ENCODE measurements at regions not wholly inside any gene's neighbourhood (a gene's known extent, or its start where the extent isn't known, plus 50 kb on each side); places are given as distances from the start of the nearest gene placed in this dataset.

GRCh38 chr6:48994811-48995210 is 468.2 kb downstream of the MMUT start:
- intact Hi-C loops (cut with micrococcal nuclease), result no loop called here
- Histone ChIP-seq H3K4me2 (ENCODE audit: low read length) (no peak overlapping the region), H3K36me3 (ENCODE audit: low read depth, low read length) (no peaks in the 10 kb centered on the region), H3K27ac (ENCODE audit: low read length) (no peak overlapping the region), H4K20me1 (ENCODE audit: low read length) (no peaks in the 10 kb centered on the region), H3K27me3 (ENCODE audit: low read length) (no peaks in the 10 kb centered on the region), H3K4me1 (ENCODE audit: insufficient read depth, low read length) (no peaks in the 10 kb centered on the region), H3K9ac (ENCODE audit: low read length) (no peak overlapping the region), H3F3A (ENCODE audit: low read length, unreplicated experiment) (no peaks in the 10 kb centered on the region), H3K9me2 (replicated peaks; ENCODE audit: low read length) (no peaks in the 10 kb centered on the region), H2AFZ (ENCODE audit: low read length) (no peak overlapping the region), H3K9me3 (ENCODE audit: low read length) (no peaks in the 10 kb centered on the region), H3K4me3 (ENCODE audit: low read length) (no peak overlapping the region), H3K79me2 (ENCODE audit: low read length) (no peaks in the 10 kb centered on the region)
- CTCF ChIA-PET, result no interaction called here
- POLR2A ChIA-PET (ENCODE audit: unreplicated experiment), result no interaction called here
- peak; percentile 5 for DNase-seq
- no peak for ATAC-seq
- peak; percentile 34; the same call in 1 of the 2 replicates for TF ChIP-seq CTCF (conservative IDR thresholded peaks at IDR 0.05; ENCODE audit: low read depth, low read length)
- TF ChIP-seq EZH2phosphoT487 (IDR thresholded peaks at IDR 0.05; ENCODE audit: borderline replicate concordance, low read length), result no peak
- BruUV-seq (replicated peaks), result no TSS peak

GRCh38 chr6:48990739-48991138 is 472.3 kb downstream of the MMUT start:
- Histone ChIP-seq H3K27me3 (ENCODE audit: low read length) (no peaks in the 10 kb centered on the region), H3K4me2 (ENCODE audit: low read length) (no peak overlapping the region), H3K27ac (ENCODE audit: low read length) (no peak overlapping the region), H3K36me3 (ENCODE audit: low read depth, low read length) (no peaks in the 10 kb centered on the region; the same call in 1 of the 2 replicates), H3F3A (ENCODE audit: low read length, unreplicated experiment) (no peaks in the 10 kb centered on the region), H3K79me2 (ENCODE audit: low read length) (no peaks in the 10 kb centered on the region), H2AFZ (ENCODE audit: low read length) (no peak overlapping the region), H3K4me1 (ENCODE audit: insufficient read depth, low read length) (no peaks in the 10 kb centered on the region), H3K9ac (ENCODE audit: low read length) (no peak overlapping the region), H3K4me3 (ENCODE audit: low read length) (no peak overlapping the region), H4K20me1 (ENCODE audit: low read length) (no peaks in the 10 kb centered on the region), H3K9me3 (ENCODE audit: low read length) (no peaks in the 10 kb centered on the region; the same call in 1 of the 2 replicates), H3K9me2 (replicated peaks; ENCODE audit: low read length) (no peaks in the 10 kb centered on the region)
- no peak for TF ChIP-seq CTCF (conservative IDR thresholded peaks at IDR 0.05; ENCODE audit: low read depth, low read length)
- BruUV-seq (replicated peaks), result no TSS peak
- CTCF ChIA-PET, result no interaction called here
- DNase-seq (no peak), ATAC-seq (no peak)
- POLR2A ChIA-PET (ENCODE audit: unreplicated experiment), result no interaction called here
- intact Hi-C loops (cut with micrococcal nuclease), result no loop called here

- H3F3A ChIP-seq (ENCODE audit: low read length, unreplicated experiment), result no peaks in the 10 kb centered on the region
- DNase-seq (no peak), ATAC-seq (no peak)
- no TSS peak for BruUV-seq (replicated peaks)
- H4K20me1 ChIP-seq (ENCODE audit: low read length), result no peaks in the 10 kb centered on the region
- no peaks in the 10 kb centered on the region; the same call in 1 of the 2 replicates for H3K9me3 ChIP-seq (ENCODE audit: low read length)
- H3K4me3 ChIP-seq (ENCODE audit: low read length), result no peak overlapping the region
- H3K36me3 ChIP-seq (ENCODE audit: low read depth, low read length), result no peaks in the 10 kb centered on the region; the same call in 1 of the 2 replicates
- no peak overlapping the region for H2AFZ ChIP-seq (ENCODE audit: low read length)
- H3K9ac ChIP-seq (ENCODE audit: low read length), result no peak overlapping the region
- ChIA-PET POLR2A (ENCODE audit: unreplicated experiment) (no interaction called here), CTCF (no interaction called here)
- no peak overlapping the region for H3K4me2 ChIP-seq (ENCODE audit: low read length)
- TF ChIP-seq CTCF (conservative IDR thresholded peaks at IDR 0.05; ENCODE audit: low read depth, low read length), result no peak
- H3K79me2 ChIP-seq (ENCODE audit: low read length), result no peaks in the 10 kb centered on the region
- no peaks in the 10 kb centered on the region for H3K4me1 ChIP-seq (ENCODE audit: insufficient read depth, low read length)
- no peak overlapping the region for H3K27ac ChIP-seq (ENCODE audit: low read length)
- H3K9me2 ChIP-seq (replicated peaks; ENCODE audit: low read length), result no peaks in the 10 kb centered on the region
- intact Hi-C loops (cut with micrococcal nuclease), result no loop called here
- no peaks in the 10 kb centered on the region for H3K27me3 ChIP-seq (ENCODE audit: low read length)
These were observed 476.2 kb downstream of the MMUT start for GRCh38 chr6:48986845-48987244.

Data from PC-3 (cell line).